ENCODE measurements at regions not wholly inside any gene's neighbourhood (a gene's known extent, or its start where the extent isn't known, plus 50 kb on each side); places are given as distances from the start of the nearest gene placed in this dataset.
"Not testable (repeated sequence)": the region's sequence is repeated elsewhere in the genome, so short reads cannot be mapped to it uniquely, and the experiment has no call there.

GRCh38 chr20:48528346-48528745 is 299.5 kb downstream of the PREX1 start:
- no peak for DNase-seq

GRCh38 chr20:48527771-48528170 is 300.0 kb downstream of the PREX1 start:
- no peak for DNase-seq

- DNase-seq = no peak
Observed at GRCh38 chr20:48526936-48527335, 300.9 kb downstream of the PREX1 start.

GRCh38 chr20:48525400-48525799 is 302.4 kb downstream of the PREX1 start:
- no peak for DNase-seq

- DNase-seq = no peak
Observed at GRCh38 chr20:48524582-48524981, 303.2 kb downstream of the PREX1 start.

GRCh38 chr20:48523191-48523995 is 304.4 kb downstream of the PREX1 start:
- no peak for DNase-seq

- no peak for DNase-seq
Observed at GRCh38 chr20:48521121-48521520, 306.7 kb downstream of the PREX1 start.

GRCh38 chr20:48516196-48516595 is 311.6 kb downstream of the PREX1 start:
- not testable (repeated sequence) for DNase-seq

- DNase-seq = not testable (repeated sequence)
Observed at GRCh38 chr20:48514577-48514976, 313.2 kb downstream of the PREX1 start.

GRCh38 chr20:48512539-48512938 is 315.3 kb downstream of the PREX1 start:
- DNase-seq = not testable (repeated sequence)

GRCh38 chr20:48505066-48505465 is 322.7 kb downstream of the PREX1 start:
- DNase-seq = not testable (repeated sequence)

GRCh38 chr20:48503166-48503815 is 324.5 kb downstream of the PREX1 start:
- no peak for DNase-seq

- DNase-seq = no peak
Observed at GRCh38 chr20:48502758-48503157, 325.0 kb downstream of the PREX1 start.

- no peak for DNase-seq
Observed at GRCh38 chr20:48502016-48502415, 325.8 kb downstream of the PREX1 start.

- DNase-seq = not testable (repeated sequence)
Observed at GRCh38 chr20:48500900-48501299, 326.9 kb downstream of the PREX1 start.

- not testable (repeated sequence) for DNase-seq
Observed at GRCh38 chr20:48498939-48499338, 328.9 kb downstream of the PREX1 start.

- not testable (repeated sequence) for DNase-seq
Observed at GRCh38 chr20:48498125-48498524, 329.7 kb downstream of the PREX1 start.

GRCh38 chr20:48493966-48494365 is 333.8 kb downstream of the PREX1 start:
- no peak for DNase-seq

GRCh38 chr20:48493331-48493730 is 334.5 kb downstream of the PREX1 start:
- not testable (repeated sequence) for DNase-seq

GRCh38 chr20:48492715-48493070 is 335.1 kb downstream of the PREX1 start:
- DNase-seq = no peak

- DNase-seq = no peak
Observed at GRCh38 chr20:48492015-48492714, 335.6 kb downstream of the PREX1 start.

GRCh38 chr20:48490961-48491831 is 336.6 kb downstream of the PREX1 start:
- DNase-seq = no peak

GRCh38 chr20:48490341-48490740 is 337.5 kb downstream of the PREX1 start:
- DNase-seq = not testable (repeated sequence)
